ENCODE measurements at regions not wholly inside any gene's neighbourhood (a gene's known extent, or its start where the extent isn't known, plus 50 kb on each side); places are given as distances from the start of the nearest gene placed in this dataset.

- H3K4me1 ChIP-seq, result peaks cover 0 to 13% (median 0%) of the 10 kb centered on the region in 9 donors
- intact Hi-C loops (cut with DNase I), result no loop called here
- ATAC-seq (no peak), DNase-seq (no peak)
- H3K36me3 ChIP-seq, result no peaks in the 10 kb centered on the region
- H3K27ac ChIP-seq, result no peak overlapping the region
- no peaks in the 10 kb centered on the region for H3K9me3 ChIP-seq
- no peak overlapping the region for H3K4me3 ChIP-seq
- WGBS, 2 donors, result 76 to 90% methylated on average over 2 of the region's 2 CpGs
- no peak for TF ChIP-seq CTCF (IDR thresholded peaks at IDR 0.05)
- no peaks in the 10 kb centered on the region for H3K27me3 ChIP-seq
Observed at GRCh38 chr3:174533286-174533685, 325.8 kb upstream of the NAALADL2 start.

- no peak for ATAC-seq
- WGBS, 2 donors, result 74 to 77% methylated on average over 4 of the region's 4 CpGs
- DNase-seq, result no peak
- Histone ChIP-seq H3K4me3 (no peak overlapping the region), H3K4me1 (peaks cover 0 to 13% (median 0%) of the 10 kb centered on the region in 9 donors), H3K9me3 (no peaks in the 10 kb centered on the region), H3K36me3 (no peaks in the 10 kb centered on the region), H3K27me3 (no peaks in the 10 kb centered on the region), H3K27ac (no peak overlapping the region)
- intact Hi-C loops (cut with DNase I), result no loop called here
- no peak for TF ChIP-seq CTCF (IDR thresholded peaks at IDR 0.05)
Observed at GRCh38 chr3:174536319-174536718, 322.8 kb upstream of the NAALADL2 start.

- Histone ChIP-seq H3K27me3 (no peaks in the 10 kb centered on the region), H3K36me3 (no peaks in the 10 kb centered on the region), H3K4me3 (no peak overlapping the region), H3K4me1 (peaks cover 0 to under 1% (median 0%) of the 10 kb centered on the region in 9 donors), H3K27ac (no peak overlapping the region), H3K9me3 (no peaks in the 10 kb centered on the region)
- no peak for DNase-seq
- intact Hi-C loops (cut with DNase I), result no loop called here
- 65 to 67% methylated on average over 3 of the region's 3 CpGs for WGBS, 2 donors
- no peak for ATAC-seq
- no peak for TF ChIP-seq CTCF (IDR thresholded peaks at IDR 0.05)
Observed at GRCh38 chr3:174538151-174538550, 321.0 kb upstream of the NAALADL2 start.

- Histone ChIP-seq H3K4me1 (no peaks in the 10 kb centered on the region), H3K9me3 (no peaks in the 10 kb centered on the region), H3K27ac (no peak overlapping the region), H3K36me3 (no peaks in the 10 kb centered on the region), H3K27me3 (no peaks in the 10 kb centered on the region), H3K4me3 (no peak overlapping the region)
- no peak for TF ChIP-seq CTCF (IDR thresholded peaks at IDR 0.05)
- intact Hi-C loops (cut with DNase I), result no loop called here
- ATAC-seq (no peak), DNase-seq (no peak)
- 85 to 87% methylated on average over 3 of the region's 3 CpGs for WGBS, 2 donors
Observed at GRCh38 chr3:174540116-174540908, 318.8 kb upstream of the NAALADL2 start.

Data from heart right ventricle (tissue), 16 donors.